NCI-H446 treated with DMSO at 0.1 percent for 48 hours (cell line): ENCODE measurements at regions not wholly inside any gene's neighbourhood (a gene's known extent, or its start where the extent isn't known, plus 50 kb on each side); places are given as distances from the start of the nearest gene placed in this dataset.
"Not testable (repeated sequence)": the region's sequence is repeated elsewhere in the genome, so short reads cannot be mapped to it uniquely, and the experiment has no call there.

ENCODE experiments used
- DNase-seq: peaks from one replicate; lab custom pipeline; 2025; lab: John Stamatoyannopoulos, UW

DNA sequence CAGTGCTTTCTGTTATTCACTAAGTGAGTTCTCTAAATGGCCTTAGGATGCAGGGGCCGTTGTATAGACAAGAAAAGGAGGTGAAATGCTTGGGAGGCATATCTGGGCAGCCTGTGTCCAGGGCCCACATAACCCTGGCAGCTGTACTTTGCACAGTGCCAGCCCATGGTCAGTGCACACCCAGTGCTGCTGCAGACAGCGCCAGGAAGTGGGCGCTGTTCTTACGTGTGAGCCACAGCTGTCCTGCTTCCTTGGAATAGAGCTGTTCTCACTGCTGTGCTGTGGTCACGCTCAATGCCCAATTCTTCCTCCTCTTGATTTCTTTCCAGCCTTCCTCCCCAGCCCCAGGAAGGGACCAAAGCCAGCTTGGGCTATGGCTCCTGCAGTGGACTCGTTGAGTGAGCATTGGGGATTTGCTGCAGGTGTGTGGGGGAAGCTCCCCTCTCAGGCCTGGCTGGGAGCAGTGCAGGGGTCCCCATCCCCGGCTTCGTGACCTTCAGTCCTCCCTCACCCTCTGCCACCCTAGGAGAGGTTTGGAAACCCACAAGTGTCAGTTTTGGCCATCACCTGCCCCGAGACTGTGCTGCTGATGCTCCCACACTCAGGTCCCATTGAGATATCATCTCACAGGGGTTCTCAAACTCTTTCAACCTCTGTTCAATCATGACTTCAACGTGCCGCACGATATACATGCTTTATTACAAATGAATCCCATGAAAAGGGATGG lies 246.8 kb upstream of the EXOC2 start:
- no peak for DNase-seq

DNA sequence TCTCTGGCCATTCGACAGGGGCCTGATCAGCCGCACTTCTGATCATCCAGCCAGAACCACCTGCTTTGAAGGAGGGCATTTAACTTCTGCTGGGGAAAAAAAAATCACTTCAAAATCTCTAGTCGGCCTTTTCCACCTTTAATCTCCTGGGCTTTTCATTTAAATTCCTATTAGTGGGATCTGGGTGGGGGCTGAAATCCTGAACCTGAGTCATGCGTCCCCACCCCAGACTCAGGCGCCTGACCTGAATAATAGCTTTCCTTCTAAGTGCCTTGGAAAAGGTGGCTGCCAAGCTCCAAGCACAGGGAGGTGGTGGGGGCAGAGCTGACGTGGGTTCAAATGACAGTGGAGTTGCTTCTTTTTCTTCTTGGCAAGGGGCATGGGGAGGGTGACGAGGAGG lies 246.0 kb upstream of the EXOC2 start:
- DNase-seq, result no peak

DNA sequence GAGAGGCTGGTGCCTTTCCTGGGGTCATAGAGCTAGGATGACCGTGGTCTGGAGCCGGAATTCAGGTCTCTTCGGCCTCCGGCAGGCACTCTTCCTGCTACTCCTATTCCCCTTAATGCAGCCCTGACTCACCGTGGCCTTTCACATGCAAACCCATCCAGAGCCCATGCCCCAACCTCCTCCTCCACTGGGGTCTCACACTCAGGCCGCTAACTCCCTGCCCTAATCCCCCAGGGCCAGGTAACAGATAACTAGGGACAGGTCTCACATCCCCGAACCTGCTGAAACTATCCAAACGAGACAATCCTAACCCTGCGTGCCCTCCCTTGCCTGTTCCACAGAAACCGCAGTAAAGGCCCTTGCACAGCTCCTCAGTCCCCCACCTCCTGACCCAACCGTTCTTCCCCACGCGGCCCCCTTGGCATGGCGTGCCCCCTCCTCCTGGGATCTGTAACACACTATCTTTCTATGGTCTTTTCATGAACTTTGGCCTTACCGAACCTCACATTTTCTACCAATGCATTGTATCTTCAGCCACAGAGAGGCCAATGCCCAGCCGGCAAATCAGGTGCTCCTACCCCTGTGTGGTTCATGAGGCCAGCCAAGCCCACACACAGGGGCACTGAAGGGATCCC lies 245.4 kb upstream of the EXOC2 start:
- DNase-seq, result no peak

DNA sequence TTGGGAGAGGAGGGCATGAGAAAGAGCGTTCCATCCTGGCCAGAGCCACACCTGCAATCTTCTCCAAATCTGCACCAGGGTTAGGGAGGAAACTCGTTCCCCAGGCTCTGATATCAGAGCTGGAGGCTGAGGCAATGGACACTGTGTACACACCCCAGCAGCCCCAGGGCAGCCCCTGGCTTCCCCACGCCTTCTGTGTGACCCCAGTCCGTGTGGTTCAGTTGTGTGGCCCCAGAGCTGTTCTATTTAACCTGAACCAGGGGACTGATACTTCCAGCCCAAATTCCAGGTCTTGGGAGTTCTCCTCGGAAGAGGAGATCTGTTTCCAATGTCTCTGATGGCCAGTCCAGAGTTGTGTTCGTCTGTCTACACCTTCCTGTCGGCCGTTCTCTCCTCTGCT lies 242.6 kb upstream of the EXOC2 start:
- DNase-seq, result no peak

DNA sequence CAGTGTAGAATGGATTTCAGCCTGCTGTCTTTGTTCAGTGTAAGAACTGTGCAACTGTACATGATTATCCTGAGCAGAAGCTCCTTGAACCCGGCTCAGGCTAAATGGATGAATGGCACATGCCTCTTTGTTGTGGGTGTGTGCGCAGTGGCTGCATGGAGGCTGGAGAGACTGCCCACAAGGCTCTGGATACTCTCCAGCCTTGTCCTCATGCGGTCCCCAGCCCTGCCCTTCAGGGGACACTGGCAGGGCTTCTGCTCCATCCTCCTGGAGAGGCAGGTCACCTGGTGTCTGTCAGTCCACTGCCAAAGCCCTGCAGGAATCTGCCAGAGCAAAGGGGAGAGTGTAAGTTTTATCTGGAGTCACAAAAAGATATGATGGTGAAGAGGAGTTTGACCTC lies 241.7 kb upstream of the EXOC2 start:
- no peak for DNase-seq

DNA sequence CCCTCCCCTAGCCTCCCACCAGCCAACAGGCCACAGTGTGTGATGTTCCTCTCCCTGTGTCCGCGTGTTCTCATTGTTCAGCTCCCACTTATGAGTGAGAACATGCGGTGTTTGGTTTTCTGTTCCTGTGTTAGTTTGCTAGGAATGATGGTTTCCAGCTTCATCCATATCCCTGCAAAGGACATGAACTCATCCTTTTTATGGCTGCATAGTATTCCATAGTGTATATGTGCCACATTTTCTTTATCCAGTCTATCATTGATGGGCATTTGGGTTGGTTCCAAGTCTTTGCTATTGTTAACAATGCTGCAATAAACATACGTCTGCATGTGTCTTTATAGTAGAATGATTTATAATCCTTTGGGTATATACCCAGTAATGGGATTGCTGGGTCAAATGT lies 239.0 kb upstream of the EXOC2 start:
- DNase-seq, result not testable (repeated sequence)

DNA sequence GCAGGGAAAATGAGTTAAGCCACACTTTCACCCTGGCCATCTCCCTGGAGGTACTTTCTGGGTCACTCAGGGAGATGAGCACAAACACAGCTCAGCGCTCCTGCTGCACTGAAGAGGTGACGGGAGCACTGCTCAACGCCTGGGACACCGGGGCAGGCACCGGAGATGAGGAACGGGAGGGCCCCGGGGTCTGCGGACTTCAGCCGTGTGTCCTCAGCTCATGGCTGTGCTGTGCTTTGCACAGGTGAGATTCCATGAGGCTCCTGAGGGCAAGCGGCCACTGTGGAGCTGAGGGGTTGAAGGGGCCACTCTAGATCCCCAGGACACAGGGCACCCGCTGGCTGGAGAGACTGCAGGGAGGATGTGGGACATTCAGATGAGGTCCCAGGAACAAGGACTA lies 234.2 kb upstream of the EXOC2 start:
- no peak for DNase-seq

DNA sequence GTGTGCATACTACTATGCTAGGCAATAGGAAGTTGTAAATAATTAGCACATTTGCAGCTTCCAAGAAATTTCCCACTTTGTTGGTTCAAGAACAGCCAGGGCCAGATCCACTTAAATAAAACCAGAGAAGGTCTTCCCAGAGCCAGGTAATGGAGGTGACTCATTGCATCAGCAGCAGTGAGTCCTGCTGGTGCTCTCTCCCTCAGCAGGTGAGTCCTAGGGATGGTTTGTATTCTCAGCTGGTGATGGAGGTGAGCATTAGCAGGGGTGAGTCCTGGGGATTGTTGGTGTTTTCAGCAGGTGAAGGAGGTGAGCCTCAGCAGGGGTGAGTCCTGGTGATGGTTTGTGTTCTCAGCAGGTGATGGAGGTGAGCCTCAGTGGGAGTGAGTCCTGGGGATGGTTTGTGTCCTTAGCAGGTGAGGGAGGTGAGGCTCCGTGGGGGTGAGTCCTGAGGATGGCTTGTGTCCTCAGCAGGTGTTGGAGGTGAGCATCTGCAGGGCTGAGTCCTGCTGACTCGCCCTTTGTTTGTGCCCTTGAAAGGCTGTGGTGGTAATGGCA lies 232.8 kb upstream of the EXOC2 start:
- DNase-seq, result no peak

DNA sequence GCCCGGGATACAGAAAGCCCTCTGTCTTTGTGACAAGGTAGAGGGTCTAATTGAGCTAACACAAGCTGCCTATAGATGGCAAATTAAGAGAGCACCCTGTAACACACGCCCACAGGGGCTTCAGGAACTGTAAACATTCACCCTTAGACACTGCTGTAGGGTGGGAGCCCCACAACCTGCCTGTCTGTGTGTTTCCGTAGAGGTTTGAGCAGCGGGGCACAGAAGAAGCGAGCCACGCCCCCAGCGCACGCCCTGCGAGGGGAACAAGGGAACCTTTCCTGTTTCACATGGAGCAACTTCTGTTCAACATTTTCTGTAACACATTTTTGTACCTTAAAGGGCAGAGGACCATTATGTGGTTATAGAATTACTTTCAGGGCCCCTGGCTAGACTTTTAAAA lies 231.7 kb upstream of the EXOC2 start:
- no peak for DNase-seq

DNA sequence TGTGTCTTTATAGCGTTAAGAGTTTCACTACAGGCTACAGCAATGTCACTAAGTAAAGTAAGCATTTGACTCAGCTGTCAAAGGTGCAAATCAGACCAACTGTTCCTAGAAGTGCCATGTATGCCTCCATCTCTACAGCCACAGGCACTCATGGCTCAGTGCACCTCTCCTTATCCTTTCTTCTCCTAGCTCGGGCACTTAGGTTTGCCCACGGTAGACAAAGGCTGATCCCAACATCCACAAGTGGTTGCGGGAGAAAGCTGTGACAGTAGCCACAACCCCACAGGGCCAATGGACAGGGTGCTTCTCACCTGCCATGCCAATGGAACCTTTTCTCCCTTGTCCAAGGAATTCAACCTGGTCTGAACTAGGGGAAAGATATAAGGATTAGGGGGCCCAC lies 228.5 kb upstream of the EXOC2 start:
- no peak for DNase-seq

DNA sequence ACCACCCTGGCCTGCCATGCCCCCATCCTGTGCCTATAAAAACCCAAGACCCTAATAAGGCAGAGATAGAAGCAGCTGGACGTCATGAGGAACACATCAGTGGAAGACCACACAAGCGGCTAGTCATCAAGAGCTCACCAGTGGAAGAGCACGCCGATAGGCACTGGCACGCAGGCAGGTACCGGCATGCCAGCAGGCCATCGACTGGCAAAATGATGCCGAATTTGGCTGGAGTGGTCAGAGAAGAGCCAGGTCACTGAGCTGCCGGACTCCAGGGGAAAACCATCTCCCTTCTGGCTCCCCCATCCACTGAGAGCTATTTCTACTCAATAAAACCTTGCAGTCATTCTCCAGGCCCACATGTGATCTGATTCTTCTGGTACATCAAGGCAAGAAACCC lies 227.6 kb upstream of the EXOC2 start:
- DNase-seq, result no peak

DNA sequence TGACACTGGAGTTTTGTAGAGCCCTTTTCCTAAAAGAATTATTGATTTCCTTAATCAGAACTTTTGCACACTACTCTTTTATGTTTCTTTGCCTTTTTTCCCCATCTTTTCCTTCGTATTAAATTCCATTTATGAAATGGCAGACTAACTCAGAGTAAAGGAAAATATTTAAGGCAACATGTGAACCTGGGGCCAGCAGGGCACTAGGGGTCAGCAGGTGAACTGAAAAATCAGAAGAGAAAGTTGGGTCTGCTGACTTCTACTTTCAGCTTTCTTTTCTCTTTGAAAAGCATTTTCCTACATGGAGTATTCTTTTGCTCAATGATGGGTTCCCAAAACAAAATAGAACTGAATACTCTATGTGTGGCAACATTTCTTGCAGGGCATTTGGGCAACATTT lies 226.6 kb upstream of the EXOC2 start:
- DNase-seq, result no peak

DNA sequence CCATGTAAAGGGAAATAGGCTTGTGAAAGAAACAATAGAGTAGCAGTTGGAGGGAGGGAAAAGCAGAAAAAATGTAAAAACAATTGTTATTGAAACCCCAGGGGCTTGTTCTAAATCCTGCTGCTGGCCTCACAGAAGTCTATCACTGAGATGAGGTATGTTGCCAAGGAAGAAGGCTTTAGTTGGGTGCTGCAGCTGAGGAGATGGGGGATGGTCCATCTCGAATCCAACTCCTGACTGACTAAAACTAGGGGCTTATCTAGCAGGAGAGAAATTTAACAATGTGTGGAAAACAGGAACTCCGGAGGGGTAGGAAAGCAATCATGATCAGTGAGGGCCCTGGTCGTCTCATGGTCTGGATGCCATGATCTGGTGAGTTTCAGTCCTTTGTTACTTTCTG lies 225.0 kb upstream of the EXOC2 start:
- DNase-seq, result no peak

DNA sequence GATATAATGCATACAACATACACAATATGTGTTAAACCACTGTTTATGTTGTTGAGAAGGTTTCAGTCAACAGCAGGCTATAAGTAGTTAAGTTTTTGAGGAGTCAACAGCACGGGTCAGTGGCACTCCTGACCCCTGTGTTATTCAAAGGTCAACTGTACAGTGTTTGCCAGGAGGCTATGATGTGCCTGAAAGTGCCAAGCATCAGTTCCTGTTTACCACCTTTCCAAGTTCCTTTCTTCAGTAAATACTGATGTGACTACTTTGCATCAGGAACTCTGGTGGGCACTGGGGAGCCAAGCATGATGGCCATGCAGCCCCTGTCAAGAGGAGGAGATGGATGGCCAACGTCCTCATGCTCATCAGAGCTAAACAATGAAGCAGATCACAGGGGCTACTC lies 224.4 kb upstream of the EXOC2 start:
- no peak for DNase-seq

DNA sequence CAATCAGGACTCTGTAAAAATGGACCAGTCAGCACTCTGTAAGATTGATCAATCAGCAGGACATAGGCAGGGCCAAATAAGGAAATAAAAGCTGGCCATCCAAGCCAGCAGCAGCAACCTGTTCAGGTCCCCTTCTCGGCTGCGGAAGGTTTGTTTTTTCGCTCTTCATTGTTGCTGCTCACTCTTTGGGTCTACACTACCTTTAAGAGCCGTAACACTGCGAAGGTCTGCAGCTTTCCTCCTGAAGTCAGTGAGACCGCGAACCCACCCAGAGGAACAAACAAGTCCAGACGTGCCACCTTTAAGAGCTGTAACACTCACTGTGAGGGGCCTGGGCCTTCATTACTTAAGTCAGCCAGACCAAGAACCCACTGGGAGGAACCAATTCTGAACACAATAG lies 223.2 kb upstream of the EXOC2 start:
- no peak for DNase-seq

DNA sequence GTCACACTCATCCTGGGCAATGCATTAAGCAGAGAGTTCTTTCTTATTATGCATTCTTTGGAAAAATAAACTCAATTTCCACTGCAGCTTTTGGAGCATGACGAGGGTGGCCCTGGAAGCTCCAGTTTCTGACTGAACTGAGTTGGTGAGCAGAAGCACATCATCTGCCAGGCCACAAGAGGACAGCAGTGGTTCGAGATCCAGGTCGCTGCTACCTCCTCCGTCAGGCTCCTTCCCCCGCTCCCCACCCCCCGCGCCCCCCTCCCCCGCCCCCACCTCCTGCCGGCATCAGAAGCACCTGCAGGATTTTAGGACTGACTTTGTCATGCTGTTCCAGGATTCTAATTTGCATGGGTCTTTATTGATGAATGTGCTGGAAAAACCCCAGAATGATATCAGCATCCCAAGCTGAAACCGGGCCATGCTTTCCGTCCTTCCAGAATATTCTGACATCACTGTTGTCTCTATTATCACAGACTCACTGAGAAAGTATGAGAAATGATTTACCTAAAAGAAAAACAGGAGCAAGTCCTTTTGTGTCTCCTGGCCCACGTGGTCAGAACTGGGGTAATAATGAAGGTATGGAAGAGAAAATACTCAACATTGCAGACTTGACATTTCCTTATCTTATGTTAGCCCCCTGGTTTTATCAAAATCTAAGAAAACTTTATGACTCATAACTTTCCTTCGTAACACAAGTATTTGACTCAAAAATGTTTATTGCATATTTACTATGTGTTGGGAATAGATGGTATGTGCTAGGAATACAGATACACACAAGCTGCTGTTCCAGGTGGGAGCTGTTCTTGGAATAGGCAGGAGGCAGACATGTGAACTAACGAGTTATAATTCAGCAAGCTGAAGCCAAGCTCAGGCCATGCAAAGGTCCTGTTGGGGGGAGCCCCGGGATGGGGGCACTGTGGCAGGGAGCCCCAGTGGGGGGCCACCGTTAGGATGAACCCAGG lies 220.2 kb upstream of the EXOC2 start:
- DNase-seq, result no peak

DNA sequence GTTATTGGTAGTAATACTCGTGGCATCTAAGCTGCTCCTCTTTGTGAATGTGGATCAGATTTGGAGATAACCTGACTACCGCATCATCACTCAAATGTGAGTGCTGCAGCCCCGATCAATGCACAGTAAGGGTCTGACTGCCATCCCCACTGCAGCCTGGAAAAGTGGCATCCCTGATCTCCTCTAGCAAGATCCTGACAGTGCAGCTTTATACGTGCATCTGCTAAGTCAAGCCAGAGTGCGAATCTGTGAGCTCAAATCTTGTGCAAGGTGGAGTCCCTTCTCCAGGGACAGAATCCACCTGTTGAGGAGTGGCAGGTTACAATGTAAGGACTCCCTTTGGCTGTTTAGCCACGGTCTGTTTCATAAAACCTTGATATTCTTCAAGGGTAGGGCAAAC lies 215.0 kb upstream of the EXOC2 start:
- no peak for DNase-seq

DNA sequence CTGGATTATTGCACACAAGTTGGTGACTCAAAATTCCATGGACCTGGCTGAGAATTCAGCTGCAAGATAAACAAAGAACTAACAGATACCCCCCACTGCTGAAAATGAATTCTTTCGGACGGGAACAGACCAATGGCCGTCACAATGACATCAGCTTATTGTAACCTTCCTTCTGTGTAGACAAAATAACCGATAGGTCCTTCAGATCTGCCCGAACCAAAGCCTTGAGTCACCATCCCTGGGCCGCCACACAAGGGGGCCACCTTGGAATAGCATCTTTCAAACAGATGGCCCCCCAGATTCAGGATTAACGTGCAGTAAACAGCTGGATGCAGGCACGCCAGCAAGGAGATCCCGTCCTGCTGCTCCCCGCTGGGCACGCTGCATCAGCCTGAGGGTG lies 214.0 kb upstream of the EXOC2 start:
- no peak for DNase-seq

DNA sequence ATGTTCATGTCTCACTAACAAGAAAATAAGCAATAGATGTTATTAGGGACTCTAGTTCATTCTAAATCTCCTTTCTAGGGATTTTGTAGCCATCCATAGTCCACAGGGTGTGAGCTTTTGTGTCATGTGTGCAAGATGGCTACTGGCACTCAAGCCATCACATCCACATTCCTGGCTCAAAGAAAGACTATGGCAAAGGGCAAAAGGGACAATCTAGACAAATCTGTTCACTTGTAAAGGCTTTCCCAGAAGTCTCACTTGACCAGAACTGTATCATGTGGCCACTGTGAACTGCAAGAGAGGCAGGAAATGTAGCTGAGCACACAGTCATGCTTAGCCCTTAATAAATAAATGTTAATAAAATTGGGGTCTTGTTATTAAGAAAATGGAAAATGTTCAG lies 212.6 kb upstream of the EXOC2 start:
- no peak for DNase-seq

DNA sequence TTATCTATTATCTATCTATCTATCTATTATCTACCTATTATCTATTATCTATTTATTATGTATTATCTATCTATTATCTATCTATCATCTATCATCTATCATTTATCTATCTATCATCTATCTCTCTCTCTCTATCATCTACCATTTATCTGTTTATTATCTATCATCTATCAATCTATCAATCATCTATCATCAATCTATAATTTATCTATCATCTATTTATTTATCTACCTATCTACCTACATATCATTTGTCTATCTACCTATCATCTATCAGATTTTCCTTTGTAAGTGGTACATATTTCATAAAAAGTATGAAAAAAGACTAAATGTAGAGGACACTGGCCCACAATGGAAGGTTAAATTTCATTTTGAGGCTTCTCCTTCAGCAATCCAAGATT lies 212.1 kb upstream of the EXOC2 start:
- no peak for DNase-seq

DNA sequence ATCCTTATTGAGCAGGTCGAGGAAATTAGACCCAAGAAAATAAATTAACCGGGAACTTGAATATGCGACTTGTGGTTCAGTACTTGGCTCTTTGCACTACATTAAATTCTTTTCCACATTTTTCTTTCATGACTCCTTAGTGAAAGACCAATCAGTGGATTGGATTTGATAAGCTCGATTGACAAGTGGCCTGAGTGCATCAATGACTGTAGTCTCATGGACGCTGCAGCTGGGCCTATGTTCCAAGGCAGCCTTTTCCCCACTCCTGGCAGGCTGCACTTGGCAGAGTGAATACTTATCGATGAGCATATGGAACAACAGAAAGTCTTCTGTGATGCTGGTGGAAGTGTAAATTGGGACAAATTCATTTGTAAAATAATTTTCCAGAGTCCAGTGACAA lies 210.8 kb upstream of the EXOC2 start:
- DNase-seq, result no peak

DNA sequence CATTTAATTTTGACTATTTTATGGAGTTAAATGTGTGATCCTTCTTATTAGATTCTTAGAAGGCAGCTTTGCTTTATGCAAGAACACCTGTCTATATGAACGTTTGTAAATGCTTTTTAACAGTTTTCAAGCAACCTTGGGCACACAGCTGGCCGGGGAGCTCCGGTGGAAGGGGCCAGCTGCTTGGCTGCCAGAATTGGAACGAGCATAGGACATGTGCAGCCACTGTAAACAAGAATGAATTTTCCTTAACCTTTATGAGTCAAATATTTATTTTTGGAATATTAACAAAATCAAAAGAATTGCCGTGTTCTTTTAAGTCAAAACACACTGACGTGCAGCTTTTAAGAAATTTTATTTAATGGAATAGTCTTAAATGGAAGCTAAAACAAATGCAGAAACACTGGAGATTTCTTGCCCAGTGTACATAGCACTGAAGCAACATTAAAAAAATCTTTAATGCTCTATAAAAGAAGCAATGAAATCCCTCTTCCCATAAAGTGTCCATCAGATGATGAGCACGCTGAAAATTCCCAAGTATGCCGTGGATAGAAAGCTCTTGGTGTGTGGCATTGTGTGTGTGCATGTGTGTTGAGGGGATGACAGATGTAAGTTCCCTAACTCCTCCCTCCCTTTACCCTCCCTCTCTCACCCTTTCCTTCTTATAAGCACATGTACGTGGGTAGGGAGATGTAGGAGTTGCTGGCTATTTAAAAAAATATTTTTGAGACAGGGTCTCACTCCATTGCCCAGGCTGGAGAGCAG lies 208.9 kb upstream of the EXOC2 start:
- DNase-seq, result no peak
